SU-DHL-6 (cell line): ENCODE measurements at regions not wholly inside any gene's neighbourhood (a gene's known extent, or its start where the extent isn't known, plus 50 kb on each side); places are given as distances from the start of the nearest gene placed in this dataset.
"Not testable (repeated sequence)": the region's sequence is repeated elsewhere in the genome, so short reads cannot be mapped to it uniquely, and the experiment has no call there.

Source experiments
- H2AFZ ChIP-seq: fragments of 200-600 bp; sonication (generic); 2 replicates; pipeline ENCODE4 v1.6.1; 2014; ENCODE audit warnings: low read depth, mild to moderate bottlenecking, moderate library complexity, mixed read lengths, antibody characterized with exemption, low read length; ENCODE audit not compliant: severe bottlenecking
- H3F3A ChIP-seq: fragments of 200-600 bp; shearing (Covaris generic); 2 replicates; pipeline ENCODE4 v1.6.0; 2016; ENCODE audit warnings: antibody characterized with exemption, mild to moderate bottlenecking; ENCODE audit not compliant: insufficient read depth
- H3K27ac ChIP-seq: fragments of 200-600 bp; sonication (generic); 2 replicates; pipeline ENCODE4 v1.5.1; 2016; ENCODE audit warnings: low read depth, mild to moderate bottlenecking, low read length, moderate library complexity, mixed read lengths
- H3K27me3 ChIP-seq: fragments of 200-600 bp; sonication (generic), shearing (Covaris generic); 2 replicates; pipeline ENCODE4 v1.6.0; 2014; ENCODE audit warnings: mild to moderate bottlenecking, low read length
- H3K36me3 ChIP-seq: fragments of 200-600 bp; sonication (generic); 2 replicates; pipeline ENCODE4 v1.6.1; 2014; ENCODE audit warnings: mild to moderate bottlenecking, low read length, mixed read lengths
- H3K4me2 ChIP-seq: fragments of 300-600, 200-600 bp; shearing (Covaris generic), sonication (generic); 2 replicates; pipeline ENCODE4 v1.6.0; 2014; ENCODE audit warnings: low read length, low read depth, mild to moderate bottlenecking; ENCODE audit not compliant: poor library complexity, severe bottlenecking
- H3K4me3 ChIP-seq: fragments of 200-600 bp; sonication (generic); 2 replicates; pipeline ENCODE4 v1.5.1; 2014; ENCODE audit warnings: antibody characterized with exemption, low read length, mild to moderate bottlenecking, mixed read lengths; ENCODE audit not compliant: insufficient read depth, poor library complexity, severe bottlenecking
- H3K79me2 ChIP-seq: fragments of 200-600 bp; sonication (generic); 2 replicates; pipeline ENCODE4 v1.6.1; 2014; ENCODE audit warnings: mild to moderate bottlenecking, low read length, moderate library complexity; ENCODE audit not compliant: insufficient read depth
- H3K9ac ChIP-seq: fragments of 200-600 bp; sonication (generic); 2 replicates; pipeline ENCODE4 v1.7.0; 2014; ENCODE audit warnings: mild to moderate bottlenecking, low read length
- H3K9me2 ChIP-seq: fragments of 200-600 bp; sonication (generic); replicated peaks from 2 replicates; pipeline ENCODE4 v1.6.1; 2014; ENCODE audit warnings: low read length; ENCODE audit not compliant: insufficient read depth
- H3K9me3 ChIP-seq: fragments of 200-600 bp; sonication (generic); 2 replicates; pipeline ENCODE4 v1.6.1; 2014; ENCODE audit warnings: low read length, mixed read lengths; ENCODE audit not compliant: insufficient read depth
- H4K20me1 ChIP-seq: fragments of 200-600 bp; sonication (generic); 2 replicates; pipeline ENCODE4 v1.6.1; 2014; ENCODE audit warnings: low read depth, mild to moderate bottlenecking, antibody characterized with exemption, low read length, moderate library complexity, mixed read lengths
- CTCF ChIP-seq: fragments of 200-600 bp; sonication (generic); IDR thresholded peaks from one replicate; pipeline ENCODE4 v1.5.1; 2017; ENCODE audit warnings: antibody characterized with exemption, mild to moderate bottlenecking, low read length, moderate library complexity; ENCODE audit not compliant: insufficient read depth, poor library complexity, severe bottlenecking
- EZH2phosphoT487 ChIP-seq: fragments of 200-600 bp; sonication (generic), shearing (Covaris generic); conservative IDR thresholded peaks from 2 replicates; pipeline ENCODE4 v1.6.1; 2018; ENCODE audit warnings: mild to moderate bottlenecking, antibody characterized with exemption, low read length, moderate library complexity, mixed read lengths

GRCh38 chr11:106524436-106524835, 447.0 kb downstream of the AASDHPPT start:
- no peaks in the 10 kb centered on the region for H3K9me3 ChIP-seq
- TF ChIP-seq EZH2phosphoT487 (no peak), CTCF (no peak)
- H3K27me3 ChIP-seq = no peaks in the 10 kb centered on the region
- H3K9me2 ChIP-seq = no peaks in the 10 kb centered on the region
- no peak overlapping the region for H2AFZ ChIP-seq
- H3K9ac ChIP-seq = no peak overlapping the region
- H3K27ac ChIP-seq = no peak overlapping the region
- no peaks in the 10 kb centered on the region for H3K79me2 ChIP-seq
- no peaks in the 10 kb centered on the region for H4K20me1 ChIP-seq
- no peak overlapping the region for H3K4me3 ChIP-seq
- H3F3A ChIP-seq = no peaks in the 10 kb centered on the region
- no peaks in the 10 kb centered on the region for H3K36me3 ChIP-seq
- H3K4me2 ChIP-seq = no peak overlapping the region

GRCh38 chr11:106531648-106532047, 454.2 kb downstream of the AASDHPPT start:
- not testable (repeated sequence) for H3K36me3 ChIP-seq, H3K4me2 ChIP-seq, H4K20me1 ChIP-seq, H3K79me2 ChIP-seq, H3K9me3 ChIP-seq, H3K27ac ChIP-seq, H3K9ac ChIP-seq, H3K9me2 ChIP-seq, H2AFZ ChIP-seq, H3F3A ChIP-seq, H3K4me3 ChIP-seq, H3K27me3 ChIP-seq

GRCh38 chr11:106533046-106533445, 455.6 kb downstream of the AASDHPPT start:
- H3K4me3 ChIP-seq = no peak overlapping the region
- TF ChIP-seq EZH2phosphoT487 (no peak), CTCF (no peak)
- H2AFZ ChIP-seq = no peak overlapping the region
- no peaks in the 10 kb centered on the region for H3K9me2 ChIP-seq
- H3K79me2 ChIP-seq = no peaks in the 10 kb centered on the region
- no peaks in the 10 kb centered on the region for H4K20me1 ChIP-seq
- no peaks in the 10 kb centered on the region for H3K27me3 ChIP-seq
- H3K9me3 ChIP-seq = no peaks in the 10 kb centered on the region
- H3K4me2 ChIP-seq = no peak overlapping the region
- H3K36me3 ChIP-seq = no peaks in the 10 kb centered on the region
- no peaks in the 10 kb centered on the region for H3F3A ChIP-seq
- no peak overlapping the region for H3K9ac ChIP-seq
- no peak overlapping the region for H3K27ac ChIP-seq

GRCh38 chr11:106540001-106540400, 462.5 kb downstream of the AASDHPPT start:
- Histone ChIP-seq H3K79me2 (no peaks in the 10 kb centered on the region), H4K20me1 (no peaks in the 10 kb centered on the region), H3K4me2 (no peak overlapping the region), H3K27ac (no peak overlapping the region), H2AFZ (no peak overlapping the region), H3K36me3 (no peaks in the 10 kb centered on the region), H3K4me3 (no peak overlapping the region), H3K9me3 (no peaks in the 10 kb centered on the region), H3F3A (no peaks in the 10 kb centered on the region), H3K9ac (no peak overlapping the region), H3K27me3 (no peaks in the 10 kb centered on the region), H3K9me2 (no peaks in the 10 kb centered on the region)
- TF ChIP-seq CTCF = no peak
